DND-41 (cell line): ENCODE measurements at regions not wholly inside any gene's neighbourhood (a gene's known extent, or its start where the extent isn't known, plus 50 kb on each side); places are given as distances from the start of the nearest gene placed in this dataset.

Source experiments
- ATAC-seq: fragments of 200-7000 bp; cut with Tn5 transposase; 3 replicates; pipeline ENCODE4 v1.9.1; 2021; ENCODE audit warnings: low read depth; ENCODE audit not compliant: insufficient read depth
- DNase-seq: peaks from one replicate; pipeline ENCODE4 v3.0.0-alpha.2; 2020
- H2AFZ ChIP-seq: 2 replicates; pipeline ENCODE4 v1.6.0; 2012; ENCODE audit warnings: low read depth, low read length
- H3K27ac ChIP-seq: 2 replicates; pipeline ENCODE4 v1.5.1; 2012; ENCODE audit warnings: low read length, inconsistent platforms
- H3K27me3 ChIP-seq: fragments of 200-600 bp; sonication (generic); 2 replicates; pipeline ENCODE4 v1.6.0; 2012; ENCODE audit warnings: low read length, mild to moderate bottlenecking, inconsistent platforms; ENCODE audit not compliant: insufficient read depth, poor library complexity
- H3K36me3 ChIP-seq: 2 replicates; pipeline ENCODE4 v1.5.1; 2012; ENCODE audit warnings: low read length, inconsistent platforms; ENCODE audit not compliant: insufficient read depth
- H3K4me1 ChIP-seq: 2 replicates; pipeline ENCODE4 v1.5.1; 2012; ENCODE audit warnings: mild to moderate bottlenecking, low read length; ENCODE audit not compliant: insufficient read depth
- H3K4me2 ChIP-seq: 2 replicates; pipeline ENCODE4 v1.6.0; 2012; ENCODE audit warnings: mild to moderate bottlenecking, moderate library complexity, low read length, inconsistent platforms; ENCODE audit not compliant: insufficient read depth
- H3K4me3 ChIP-seq, 2 experiments: fragments of 200-600 bp in 1 of 2; shearing (Covaris generic) in 1 of 2; 2 replicates each; pipeline ENCODE4 v1.5.1; 2012 to 2016; ENCODE audit warnings: inconsistent platforms in 2 of 2, low read length in 2 of 2, mild to moderate bottlenecking in 2 of 2, low read depth in 1 of 2, moderate library complexity in 1 of 2
- H3K79me2 ChIP-seq: 2 replicates; pipeline ENCODE4 v1.6.0; 2012; ENCODE audit warnings: low read length, inconsistent platforms; ENCODE audit not compliant: insufficient read depth
- H3K9ac ChIP-seq: 2 replicates; pipeline ENCODE4 v1.6.0; 2012; ENCODE audit warnings: low read depth, mild to moderate bottlenecking, inconsistent platforms, low read length, moderate library complexity
- H3K9me3 ChIP-seq: 2 replicates; pipeline ENCODE4 v1.5.1; 2012; ENCODE audit warnings: low read length, moderate library complexity, mild to moderate bottlenecking, inconsistent platforms; ENCODE audit not compliant: insufficient read depth, severe bottlenecking
- H4K20me1 ChIP-seq: 2 replicates; pipeline ENCODE4 v1.6.0; 2012; ENCODE audit warnings: low read length; ENCODE audit not compliant: insufficient read depth
- EZH2 ChIP-seq: IDR thresholded peaks from 3 replicates; pipeline ENCODE4 v1.6.1; 2012; ENCODE audit warnings: borderline replicate concordance, low read depth, mild to moderate bottlenecking, moderate library complexity, low read length, inconsistent platforms; ENCODE audit not compliant: severe bottlenecking
- TF ChIP-seq, protein P1 (sequence below): IDR thresholded peaks from 2 replicates; pipeline ENCODE4 v1.5.1; 2012; ENCODE audit warnings: borderline replicate concordance, low read length, moderate library complexity, mild to moderate bottlenecking; ENCODE audit not compliant: poor library complexity, severe bottlenecking; ENCODE audit errors: extremely low read depth

DNA sequence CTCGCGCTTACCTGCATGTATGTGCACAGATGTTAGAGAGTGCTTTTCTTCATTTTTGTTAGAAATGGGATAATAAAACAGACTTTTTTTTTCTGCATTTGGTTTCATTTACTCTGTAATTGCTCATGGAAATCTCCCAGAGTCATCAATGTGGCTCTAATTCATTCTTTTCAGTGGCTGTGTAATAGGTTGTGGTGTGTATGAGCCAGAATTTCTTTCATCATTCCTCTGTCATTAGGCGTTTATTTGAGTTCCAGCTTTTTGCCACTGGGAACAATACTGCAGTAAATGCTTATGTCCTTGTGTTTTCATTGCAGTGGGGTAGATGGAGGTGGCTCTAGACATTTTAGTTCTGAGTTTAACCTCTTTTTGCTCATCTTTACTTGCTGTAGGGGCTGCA, 118.9 kb downstream of the NXNL2 start:
- ATAC-seq (no peak), DNase-seq (no peak)
- H3K9me3 ChIP-seq = no peaks in the 10 kb centered on the region
- TF ChIP-seq, protein P1, sequence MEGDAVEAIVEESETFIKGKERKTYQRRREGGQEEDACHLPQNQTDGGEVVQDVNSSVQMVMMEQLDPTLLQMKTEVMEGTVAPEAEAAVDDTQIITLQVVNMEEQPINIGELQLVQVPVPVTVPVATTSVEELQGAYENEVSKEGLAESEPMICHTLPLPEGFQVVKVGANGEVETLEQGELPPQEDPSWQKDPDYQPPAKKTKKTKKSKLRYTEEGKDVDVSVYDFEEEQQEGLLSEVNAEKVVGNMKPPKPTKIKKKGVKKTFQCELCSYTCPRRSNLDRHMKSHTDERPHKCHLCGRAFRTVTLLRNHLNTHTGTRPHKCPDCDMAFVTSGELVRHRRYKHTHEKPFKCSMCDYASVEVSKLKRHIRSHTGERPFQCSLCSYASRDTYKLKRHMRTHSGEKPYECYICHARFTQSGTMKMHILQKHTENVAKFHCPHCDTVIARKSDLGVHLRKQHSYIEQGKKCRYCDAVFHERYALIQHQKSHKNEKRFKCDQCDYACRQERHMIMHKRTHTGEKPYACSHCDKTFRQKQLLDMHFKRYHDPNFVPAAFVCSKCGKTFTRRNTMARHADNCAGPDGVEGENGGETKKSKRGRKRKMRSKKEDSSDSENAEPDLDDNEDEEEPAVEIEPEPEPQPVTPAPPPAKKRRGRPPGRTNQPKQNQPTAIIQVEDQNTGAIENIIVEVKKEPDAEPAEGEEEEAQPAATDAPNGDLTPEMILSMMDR = no peak
- TF ChIP-seq EZH2 = no peak
- H3K9ac ChIP-seq = no peak overlapping the region
- no peaks in the 10 kb centered on the region for H3K79me2 ChIP-seq
- no peak overlapping the region for H3K27ac ChIP-seq
- no peak overlapping the region for H3K4me2 ChIP-seq
- H4K20me1 ChIP-seq = no peaks in the 10 kb centered on the region
- no peaks in the 10 kb centered on the region for H3K36me3 ChIP-seq
- no peak overlapping the region for H3K4me3 ChIP-seq
- peaks cover 3% of the 10 kb centered on the region for H3K27me3 ChIP-seq
- no peak overlapping the region for H2AFZ ChIP-seq
- no peaks in the 10 kb centered on the region for H3K4me1 ChIP-seq

DNA sequence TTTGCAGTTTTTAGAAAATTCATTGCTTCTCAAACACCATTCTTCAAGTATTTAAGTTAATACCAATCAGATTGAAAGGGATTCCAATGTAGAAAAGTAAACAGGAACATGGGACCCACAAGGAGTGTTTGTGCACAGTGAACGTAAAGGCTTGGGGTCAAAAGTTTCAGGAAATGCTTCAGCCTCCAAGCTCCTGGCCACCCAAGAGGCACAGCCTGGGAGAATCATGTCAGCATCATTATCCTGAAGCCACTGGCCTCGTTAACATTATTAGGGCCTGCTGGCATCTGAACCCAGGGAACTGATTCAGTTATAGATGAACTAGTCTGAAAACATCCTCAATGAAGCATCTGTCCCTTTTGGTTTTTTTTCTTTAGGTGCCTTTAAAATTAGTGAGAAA, 122.9 kb downstream of the NXNL2 start:
- H2AFZ ChIP-seq = no peak overlapping the region
- no peak overlapping the region for H3K4me2 ChIP-seq
- H4K20me1 ChIP-seq = no peaks in the 10 kb centered on the region
- H3K4me1 ChIP-seq = no peaks in the 10 kb centered on the region
- peaks cover 3% of the 10 kb centered on the region for H3K27me3 ChIP-seq
- no peaks in the 10 kb centered on the region for H3K79me2 ChIP-seq
- TF ChIP-seq, protein P1 = no peak
- no peak for TF ChIP-seq EZH2
- no peaks in the 10 kb centered on the region for H3K36me3 ChIP-seq
- no peak for ATAC-seq
- no peaks in the 10 kb centered on the region for H3K9me3 ChIP-seq
- H3K9ac ChIP-seq = no peak overlapping the region
- H3K4me3 ChIP-seq = no peak overlapping the region
- H3K27ac ChIP-seq = no peak overlapping the region
- no peak for DNase-seq

DNA sequence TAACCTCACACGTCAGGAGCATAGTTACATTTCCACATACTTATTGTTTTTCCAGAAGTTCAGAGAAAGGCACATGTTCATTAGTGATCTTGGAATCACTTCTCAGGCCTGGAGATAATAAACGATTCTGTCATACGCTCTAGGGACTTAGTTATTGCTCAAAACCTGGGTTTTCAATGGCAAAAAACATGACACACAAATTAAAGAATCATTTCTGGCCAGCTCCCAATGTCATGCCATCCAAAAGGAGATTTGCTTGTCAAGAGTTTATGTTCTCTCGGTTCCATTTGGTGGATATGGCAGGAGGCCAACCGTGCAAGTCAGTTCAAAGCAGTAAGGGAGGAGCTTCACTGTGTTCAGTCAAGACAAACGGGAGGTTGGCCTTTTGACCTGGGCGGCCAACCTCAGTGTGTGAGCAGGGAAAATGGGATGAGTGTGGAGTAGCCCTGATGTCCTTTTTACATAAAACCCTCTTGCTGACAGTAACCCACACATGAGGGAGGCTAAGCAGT, 123.4 kb downstream of the NXNL2 start:
- H3K4me2 ChIP-seq = no peak overlapping the region
- no peak for DNase-seq
- no peak overlapping the region for H3K27ac ChIP-seq
- H3K9me3 ChIP-seq = no peaks in the 10 kb centered on the region
- no peak for TF ChIP-seq EZH2
- TF ChIP-seq, protein P1 = no peak
- H4K20me1 ChIP-seq = no peaks in the 10 kb centered on the region
- H3K79me2 ChIP-seq = no peaks in the 10 kb centered on the region
- H3K27me3 ChIP-seq = peaks cover 3% of the 10 kb centered on the region
- ATAC-seq = no peak
- H3K36me3 ChIP-seq = no peaks in the 10 kb centered on the region
- H3K4me1 ChIP-seq = no peaks in the 10 kb centered on the region
- no peak overlapping the region for H3K9ac ChIP-seq
- H3K4me3 ChIP-seq = no peak overlapping the region
- H2AFZ ChIP-seq = no peak overlapping the region

GRCh38 chr9:88659126-88659525, 124.1 kb downstream of the NXNL2 start:
- ATAC-seq = no peak
- H3K27ac ChIP-seq = no peak overlapping the region

More at GRCh38 chr9:88659126-88659525, 124.1 kb downstream of the NXNL2 start:
- Histone ChIP-seq H3K4me2 (no peak overlapping the region), H3K79me2 (no peaks in the 10 kb centered on the region), H3K4me3 (no peak overlapping the region), H3K9me3 (no peaks in the 10 kb centered on the region), H3K27me3 (peaks cover 3% of the 10 kb centered on the region), H2AFZ (no peak overlapping the region), H3K36me3 (no peaks in the 10 kb centered on the region), H3K9ac (no peak overlapping the region), H4K20me1 (no peaks in the 10 kb centered on the region), H3K4me1 (no peaks in the 10 kb centered on the region)
- TF ChIP-seq, protein P1 = no peak
- TF ChIP-seq EZH2 = no peak
- DNase-seq = no peak
